ENCODE measurements at regions not wholly inside any gene's neighbourhood (a gene's known extent, or its start where the extent isn't known, plus 50 kb on each side); places are given as distances from the start of the nearest gene placed in this dataset.

DNA sequence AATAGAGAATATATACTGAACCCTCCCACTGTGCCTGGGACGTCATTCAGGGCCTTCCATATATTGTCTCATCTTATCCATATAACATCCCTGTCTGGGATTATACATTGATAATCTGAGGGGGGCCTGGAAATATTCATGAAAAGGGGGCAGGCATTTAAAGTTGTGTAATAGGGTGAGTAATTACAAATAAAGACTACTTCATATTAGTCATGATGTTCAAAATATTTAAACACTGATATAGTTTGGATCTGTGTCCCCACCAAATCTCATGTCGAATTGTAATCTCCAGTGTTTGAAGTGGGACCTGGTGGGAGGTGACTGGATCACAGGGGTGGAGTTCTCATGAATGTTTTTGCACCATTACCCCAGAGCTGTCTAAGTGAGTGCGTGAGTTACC lies 97.8 kb downstream of the AQP9 start:
- DNase-seq, result no peak

GRCh38 chr15:58240191-58240932 lies 102.2 kb downstream of the AQP9 start:
- no peak for DNase-seq

DNA sequence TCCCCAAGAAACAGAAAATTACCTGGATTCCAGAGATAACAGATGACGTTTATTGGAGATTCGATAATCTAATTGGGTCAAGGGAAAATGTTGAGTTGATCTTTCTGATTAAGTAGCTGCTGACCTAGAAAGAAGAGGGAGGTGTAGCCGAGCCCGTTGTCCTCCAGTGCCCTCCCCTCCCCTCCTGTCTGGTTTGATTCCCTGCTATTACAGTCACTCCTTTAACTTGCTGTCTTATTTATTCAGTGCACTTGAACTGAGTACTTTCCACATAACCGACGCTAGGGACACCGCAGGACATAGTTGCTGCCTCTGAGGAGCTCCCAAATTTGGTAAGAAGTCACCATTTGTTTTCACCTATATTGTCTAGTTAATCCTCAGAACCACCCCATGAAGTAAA lies 103.7 kb downstream of the AQP9 start:
- DNase-seq, result no peak

DNA sequence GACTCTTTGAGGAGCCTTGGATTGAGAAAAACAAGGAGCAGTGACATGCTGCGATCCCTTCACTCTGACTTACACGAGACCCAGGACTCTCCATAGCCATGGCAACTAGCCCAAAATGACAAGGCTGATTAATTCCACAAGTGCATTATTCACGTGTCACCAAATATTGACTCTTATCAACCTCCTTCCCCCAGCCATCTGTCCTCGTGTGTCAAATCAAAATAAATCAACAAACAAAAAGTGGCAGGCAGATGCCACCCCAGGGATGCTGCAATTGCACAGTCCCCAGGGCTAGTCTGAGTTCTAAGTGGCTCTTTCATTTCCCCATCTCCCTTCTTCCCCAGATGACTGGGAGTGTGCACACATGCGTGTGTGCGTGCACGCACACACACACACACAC lies 104.9 kb downstream of the AQP9 start:
- no peak for DNase-seq

- no peak for DNase-seq
Measured at GRCh38 chr15:58244536-58244935, 106.4 kb downstream of the AQP9 start.

- DNase-seq, result no peak
Measured at GRCh38 chr15:58246041-58246440, 107.9 kb downstream of the AQP9 start.

DNA sequence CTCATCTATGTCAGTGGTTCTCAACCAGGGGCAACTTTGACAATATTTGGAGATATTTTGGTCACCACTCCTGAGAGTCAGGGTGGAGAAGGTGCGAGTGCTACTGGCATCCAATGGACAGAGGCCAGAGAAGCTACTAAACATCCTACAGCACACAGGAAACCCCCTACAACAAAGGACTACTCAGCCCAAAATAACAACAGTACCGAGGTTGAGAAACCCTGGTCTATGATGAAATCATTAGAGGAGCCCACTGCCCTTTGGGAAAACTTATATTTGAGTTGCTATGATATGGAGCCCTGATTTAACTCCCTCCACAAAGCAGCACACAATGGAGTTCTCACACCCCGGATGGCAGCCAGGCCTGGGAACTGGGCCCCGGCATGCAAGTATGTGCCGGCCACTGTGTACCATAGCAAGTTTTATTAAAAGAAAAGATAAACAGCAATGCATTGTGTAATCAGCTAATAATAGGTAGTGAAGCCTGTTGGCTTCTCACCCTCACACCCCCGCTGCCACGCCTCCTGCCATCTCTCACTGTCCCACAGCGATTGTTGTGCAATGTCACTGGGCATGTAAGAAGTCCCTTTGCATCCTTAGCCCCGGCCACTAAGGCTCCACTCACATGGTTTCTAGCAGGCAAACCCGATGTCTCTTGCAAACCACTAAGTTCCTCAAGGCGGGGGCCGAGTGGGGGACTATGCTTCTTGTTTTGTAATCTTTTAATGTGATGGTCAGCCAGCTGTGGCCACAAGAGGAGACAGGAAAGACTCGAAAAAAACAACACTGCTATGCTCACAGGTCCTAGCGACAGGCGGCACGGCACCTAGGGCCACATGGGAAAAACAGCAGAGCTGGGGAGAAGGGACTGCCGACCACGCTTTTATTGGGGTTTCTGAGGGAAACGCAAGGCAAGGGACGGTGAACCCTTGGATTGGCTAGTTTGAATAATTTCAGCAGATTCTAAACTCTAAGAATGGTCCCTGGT lies 110.0 kb downstream of the AQP9 start:
- DNase-seq, result no peak

- no peak for DNase-seq
Measured at GRCh38 chr15:58249646-58250312, 111.6 kb downstream of the AQP9 start.

DNA sequence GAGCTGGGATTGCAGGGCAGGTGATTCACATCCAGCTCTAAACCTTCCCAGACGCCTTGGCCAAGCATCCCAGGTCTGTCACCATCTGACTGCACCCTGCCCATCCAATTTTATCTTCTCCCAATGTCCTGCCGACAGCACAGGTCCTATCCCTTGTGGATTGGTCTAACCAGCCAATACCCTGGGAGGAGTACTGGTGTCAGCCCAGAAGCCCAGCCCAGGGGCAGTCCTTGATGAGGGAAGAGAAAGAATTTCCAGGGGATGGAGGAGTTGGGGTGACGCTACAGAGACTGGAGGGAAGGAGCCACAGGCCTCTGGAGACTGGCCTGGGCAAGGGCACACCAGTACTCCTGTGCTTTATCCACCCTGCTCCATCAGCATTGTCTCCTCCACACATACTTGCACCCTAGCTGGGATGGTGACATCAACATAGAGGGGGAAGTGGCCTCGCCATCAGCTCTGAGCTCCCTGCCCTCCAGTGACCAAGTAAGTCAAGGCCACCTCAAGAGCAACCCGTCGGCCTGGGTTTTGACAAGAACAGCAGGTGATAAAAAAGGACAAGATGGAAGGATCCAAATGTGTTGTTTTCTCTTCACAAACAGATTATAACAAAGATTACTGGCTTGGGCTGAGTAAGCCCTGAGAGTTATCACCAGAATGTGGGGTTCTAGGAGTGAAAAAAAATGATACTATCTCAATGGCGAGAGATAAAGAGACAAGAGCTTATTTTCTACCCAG lies 114.6 kb downstream of the AQP9 start:
- DNase-seq, result no peak

DNA sequence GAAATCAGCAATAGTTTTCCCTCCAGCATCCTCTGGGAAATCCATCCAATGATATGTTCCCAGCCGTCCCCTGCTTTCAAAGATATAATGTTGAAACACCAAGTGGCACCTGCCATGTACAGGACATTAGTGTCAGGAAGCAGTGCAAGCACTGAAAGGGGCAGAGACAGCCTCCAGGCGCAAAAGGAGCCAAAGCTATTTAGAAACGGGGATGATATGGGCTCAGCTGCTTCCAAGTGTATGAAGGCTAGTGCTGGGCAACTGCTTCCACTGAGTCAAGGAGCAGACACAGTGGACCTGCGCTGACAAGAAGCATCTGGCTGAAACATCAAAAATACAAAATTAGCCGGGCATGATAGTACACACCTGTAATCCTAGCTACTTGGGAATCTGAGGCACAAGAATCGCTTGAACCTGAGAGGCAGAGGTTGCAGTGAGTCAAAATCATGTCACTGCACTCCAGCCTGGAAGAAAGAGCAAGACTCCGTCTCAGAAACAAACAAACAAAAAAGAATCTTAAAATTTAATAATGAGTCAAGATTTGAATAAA lies 119.7 kb downstream of the AQP9 start:
- no peak for DNase-seq

DNA sequence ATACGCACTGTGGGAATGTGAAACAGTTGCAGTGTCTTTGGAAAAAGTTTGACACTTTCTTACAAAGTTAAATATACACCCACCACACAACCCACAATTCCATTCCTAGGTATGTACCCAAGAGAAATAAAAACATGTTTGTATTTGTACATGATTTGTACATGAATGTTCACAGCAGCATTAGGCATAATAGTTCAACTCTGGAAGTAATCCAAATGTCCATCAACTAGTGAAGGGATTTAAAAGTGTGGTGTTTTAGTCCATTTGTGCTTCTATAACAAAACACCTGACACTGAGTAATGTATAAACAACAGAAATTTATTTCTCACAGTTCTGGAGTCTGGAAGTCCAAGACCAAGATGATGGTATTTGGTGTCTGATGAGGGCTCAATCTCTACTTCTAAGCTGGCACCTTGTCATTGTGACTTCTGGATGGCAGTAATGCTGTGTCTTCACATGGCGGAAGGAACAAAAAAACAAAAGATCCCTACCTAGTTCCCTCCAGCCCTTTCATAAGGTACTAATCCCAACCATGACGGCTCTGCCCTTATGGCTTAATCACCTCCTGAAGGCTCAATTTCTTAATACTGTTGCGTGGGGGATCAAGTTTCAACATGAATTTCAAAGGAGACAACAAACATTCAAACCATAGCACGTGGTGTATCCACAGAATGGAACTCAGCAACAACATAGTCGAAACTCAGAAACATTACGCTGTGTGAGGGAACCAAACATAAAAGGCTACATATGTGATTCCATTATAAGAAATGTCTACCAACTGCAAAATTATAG lies 120.5 kb downstream of the AQP9 start:
- DNase-seq, result no peak

GRCh38 chr15:58260205-58260724 lies 122.1 kb downstream of the AQP9 start:
- no peak for DNase-seq

- no peak for DNase-seq
Measured at GRCh38 chr15:58260725-58261267, 122.6 kb downstream of the AQP9 start.

DNA sequence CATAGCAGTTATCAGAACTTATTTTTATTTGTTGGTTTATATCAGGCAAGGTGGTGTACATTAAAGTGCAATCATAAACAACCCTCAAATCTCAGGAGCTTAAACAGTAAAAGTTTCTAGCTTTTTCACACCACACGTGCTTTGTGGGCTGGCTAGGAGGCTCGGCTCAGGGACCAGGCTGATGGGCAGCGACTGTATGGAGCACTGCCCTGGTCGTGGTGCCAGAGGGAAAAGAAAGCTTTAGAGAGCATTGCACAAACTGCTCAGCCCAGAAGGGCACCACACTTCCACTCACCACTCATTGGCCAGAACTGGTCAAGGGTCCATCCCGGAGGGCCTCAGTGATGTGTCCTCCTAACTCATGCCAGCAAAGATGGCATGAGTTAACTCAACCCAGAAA lies 123.2 kb downstream of the AQP9 start:
- DNase-seq, result no peak

- DNase-seq, result no peak
Measured at GRCh38 chr15:58264053-58264971, 126.1 kb downstream of the AQP9 start.

GRCh38 chr15:58267051-58267450 lies 128.9 kb downstream of the AQP9 start:
- DNase-seq, result no peak

- DNase-seq, result no peak
Measured at GRCh38 chr15:58268746-58269267, 130.6 kb downstream of the AQP9 start.
